H1 (cell line): ENCODE measurements at regions not wholly inside any gene's neighbourhood (a gene's known extent, or its start where the extent isn't known, plus 50 kb on each side); places are given as distances from the start of the nearest gene placed in this dataset.

Experiments
- ASH2L ChIP-seq: fragments of 200-600, 300-600 bp; sonication (generic); IDR thresholded peaks from one replicate; pipeline ENCODE4 v1.7.1; 2017; ENCODE audit warnings: low read length
- BCL11A ChIP-seq, 2 experiments: IDR thresholded peaks; one replicate each; pipeline ENCODE4 v1.6.1; 2011; ENCODE audit warnings: low read depth in 2 of 2, low read length in 2 of 2, mild to moderate bottlenecking in 2 of 2
- CHD2 ChIP-seq: IDR thresholded peaks from 2 replicates; pipeline ENCODE4 v1.6.1; 2012; ENCODE audit warnings: low read length, improper control_type of control experiment
- CREB1 ChIP-seq: IDR thresholded peaks from 2 replicates; pipeline ENCODE4 v1.6.1; 2012; ENCODE audit warnings: inconsistent platforms
- EGR1 ChIP-seq: IDR thresholded peaks from 2 replicates; pipeline ENCODE4 v1.6.1; 2011; ENCODE audit warnings: low read depth, low read length, borderline replicate concordance
- HDAC2 ChIP-seq, 2 experiments: fragments of 300-600 bp in 1 of 2; sonication (generic) in 1 of 2; IDR thresholded peaks; 2 replicates each; pipeline ENCODE4 v1.6.1; 2011 to 2012; ENCODE audit warnings: low read depth in 2 of 2, low read length in 2 of 2, mild to moderate bottlenecking in 2 of 2, moderate library complexity in 2 of 2, borderline replicate concordance in 1 of 2, inconsistent platforms in 1 of 2
- RBBP5 ChIP-seq: IDR thresholded peaks from 2 replicates; pipeline ENCODE4 v1.7.1; 2012; ENCODE audit warnings: low read depth, mild to moderate bottlenecking, inconsistent platforms, low read length, moderate library complexity, borderline replicate concordance
- TAF7 ChIP-seq: optimal IDR thresholded peaks from 2 replicates; pipeline ENCODE3; 2011; ENCODE audit warnings: low read depth, mild to moderate bottlenecking, inconsistent platforms, low read length, moderate library complexity, borderline replicate concordance

DNA sequence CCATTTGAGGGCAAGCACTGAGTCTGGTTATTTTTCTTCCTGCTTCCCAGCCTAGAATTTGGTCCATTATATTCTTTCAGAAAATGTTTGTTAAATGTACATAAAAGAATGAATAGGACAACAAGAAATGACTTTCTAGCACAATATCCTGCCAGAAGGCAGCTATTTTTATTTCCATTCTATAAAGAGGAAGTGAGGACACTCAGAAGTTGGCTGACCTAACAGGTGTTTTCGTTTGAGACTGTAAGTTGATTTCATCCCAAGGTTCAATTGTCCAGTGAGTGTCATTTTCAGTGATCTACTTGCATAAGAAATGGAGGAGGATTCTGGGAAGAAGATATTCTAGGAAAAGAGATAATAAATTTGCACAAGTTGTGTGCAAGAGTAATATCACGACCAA, 191.9 kb upstream of the POU1F1 start (continued):
- TF ChIP-seq CHD2 (no peak), RBBP5 (no peak), ASH2L (no peak), BCL11A (IDR thresholded peaks at IDR 0.05; ENCODE audit: low read depth in 2 of 2, low read length in 2 of 2) (no peak), HDAC2 (IDR thresholded peaks at IDR 0.05; ENCODE audit: borderline replicate concordance in 1 of 2, low read depth in 2 of 2, low read length in 2 of 2) (no peak), TAF7 (no peak), CREB1 (no peak), EGR1 (no peak)
